ENCODE measurements at regions not wholly inside any gene's neighbourhood (a gene's known extent, or its start where the extent isn't known, plus 50 kb on each side); places are given as distances from the start of the nearest gene placed in this dataset.
A peak's percentile ranks its signal among the peaks of the same experiment; 100 is the strongest.

DNA sequence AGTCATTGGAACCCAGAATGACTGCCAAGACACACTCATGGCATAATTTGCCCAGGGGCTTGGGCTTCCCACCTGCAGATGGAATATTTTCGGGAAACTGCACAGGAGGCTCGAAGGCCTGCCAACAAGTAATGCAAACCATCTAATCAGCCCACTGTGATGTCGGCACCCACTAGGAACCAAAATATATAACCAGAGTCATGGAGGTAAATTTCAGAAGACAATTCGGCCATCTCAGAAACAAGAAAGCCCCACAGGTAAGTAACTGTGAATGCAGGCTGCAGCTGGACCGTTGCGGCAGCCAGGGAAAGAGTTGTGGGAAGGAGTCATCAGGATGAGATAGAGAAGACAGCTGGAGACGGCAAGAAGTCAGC lies 264.4 kb downstream of the SYK start:
- no peak for DNase-seq (ENCODE audit: low read depth in 4 of 4, low spot score in 1 of 4)

DNA sequence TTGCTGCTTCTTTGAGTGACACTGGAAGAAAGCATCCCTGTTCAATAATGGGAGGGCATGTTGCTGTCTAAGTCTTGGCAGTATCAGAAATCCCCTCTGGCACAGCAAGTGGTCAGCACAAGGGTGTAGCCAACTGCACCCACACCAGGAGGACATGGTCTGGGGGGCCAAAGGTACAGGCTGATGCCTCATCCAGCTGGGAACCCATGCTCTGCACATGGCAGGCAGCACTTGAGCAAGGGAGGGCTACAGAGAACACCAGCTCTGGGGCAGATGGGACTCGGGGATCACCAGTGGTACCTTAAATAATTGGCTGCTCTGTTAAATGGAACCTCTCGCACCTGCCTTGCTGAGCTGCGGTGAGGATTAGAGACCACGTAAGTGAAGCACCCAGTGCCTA lies 265.2 kb downstream of the SYK start:
- no peak for DNase-seq (ENCODE audit: low read depth in 4 of 4, low spot score in 1 of 4)

DNA sequence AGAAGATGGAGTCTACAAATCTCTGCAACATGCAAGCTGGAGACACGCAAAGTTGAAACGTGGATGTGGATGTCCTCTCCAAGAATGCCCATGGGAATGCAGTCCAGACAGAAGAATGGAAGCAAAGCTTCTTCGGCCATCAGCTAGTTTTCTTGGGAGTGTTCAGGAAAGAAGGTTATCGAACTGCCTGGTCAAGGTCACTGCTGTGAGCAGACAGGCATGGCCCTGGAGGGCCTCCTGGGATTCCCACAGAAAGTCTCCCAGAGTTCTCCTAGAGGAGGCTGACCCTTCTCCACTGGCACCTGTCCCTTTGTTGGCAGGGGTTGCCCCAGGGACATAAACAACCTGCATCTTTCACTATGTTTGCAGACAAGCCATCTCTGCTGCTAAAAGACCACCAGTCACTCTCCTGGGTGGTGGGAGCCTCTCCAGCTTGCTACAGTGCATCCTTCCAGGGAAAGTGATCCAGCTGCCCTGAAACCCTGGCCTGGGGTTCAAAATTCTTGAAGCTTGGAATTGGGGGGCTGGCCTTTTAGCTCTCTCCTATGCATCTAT lies 265.8 kb downstream of the SYK start:
- no peak for DNase-seq (ENCODE audit: low read depth in 4 of 4, low spot score in 1 of 4)

DNA sequence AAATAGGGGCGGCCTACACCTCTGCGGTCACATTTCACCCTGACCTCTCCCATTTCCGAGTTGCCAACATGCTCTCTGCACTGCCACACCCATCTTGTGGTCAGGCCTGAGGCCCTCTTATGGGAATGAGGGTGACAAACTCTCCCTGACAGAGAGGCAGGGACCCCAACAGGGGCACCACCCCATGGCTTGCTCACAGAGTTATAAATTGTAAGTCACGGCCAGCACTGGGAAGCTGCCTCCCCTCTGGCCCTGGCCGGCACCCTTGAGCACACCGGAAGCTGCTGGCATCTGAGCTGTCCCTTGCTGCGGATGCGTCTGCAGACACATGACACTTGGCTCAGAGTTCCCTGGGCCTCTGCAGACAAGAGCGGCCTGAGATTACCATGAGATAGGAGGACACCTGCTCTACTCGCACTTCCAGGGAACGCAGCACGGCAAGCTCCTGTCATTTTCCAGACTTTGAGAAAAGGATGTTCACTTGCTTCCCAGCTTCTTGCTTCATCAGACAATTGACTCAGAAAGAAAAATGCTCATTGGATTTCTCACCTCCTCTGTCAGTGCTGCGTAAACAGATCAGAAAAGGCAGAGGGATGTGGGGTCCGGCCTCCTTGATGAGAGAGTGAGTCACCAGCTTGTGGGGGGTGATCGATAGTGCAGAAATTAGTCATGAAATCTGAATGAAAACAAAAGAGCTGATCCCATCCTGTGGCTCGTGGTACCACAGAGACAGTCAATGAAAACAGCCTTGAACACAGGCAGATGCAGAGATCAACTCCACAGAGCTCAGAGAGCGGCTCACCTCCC lies 269.8 kb downstream of the SYK start:
- peak; percentile 26 to 74 (median 37) for DNase-seq (ENCODE audit: low read depth in 4 of 4, low spot score in 1 of 4)

DNA sequence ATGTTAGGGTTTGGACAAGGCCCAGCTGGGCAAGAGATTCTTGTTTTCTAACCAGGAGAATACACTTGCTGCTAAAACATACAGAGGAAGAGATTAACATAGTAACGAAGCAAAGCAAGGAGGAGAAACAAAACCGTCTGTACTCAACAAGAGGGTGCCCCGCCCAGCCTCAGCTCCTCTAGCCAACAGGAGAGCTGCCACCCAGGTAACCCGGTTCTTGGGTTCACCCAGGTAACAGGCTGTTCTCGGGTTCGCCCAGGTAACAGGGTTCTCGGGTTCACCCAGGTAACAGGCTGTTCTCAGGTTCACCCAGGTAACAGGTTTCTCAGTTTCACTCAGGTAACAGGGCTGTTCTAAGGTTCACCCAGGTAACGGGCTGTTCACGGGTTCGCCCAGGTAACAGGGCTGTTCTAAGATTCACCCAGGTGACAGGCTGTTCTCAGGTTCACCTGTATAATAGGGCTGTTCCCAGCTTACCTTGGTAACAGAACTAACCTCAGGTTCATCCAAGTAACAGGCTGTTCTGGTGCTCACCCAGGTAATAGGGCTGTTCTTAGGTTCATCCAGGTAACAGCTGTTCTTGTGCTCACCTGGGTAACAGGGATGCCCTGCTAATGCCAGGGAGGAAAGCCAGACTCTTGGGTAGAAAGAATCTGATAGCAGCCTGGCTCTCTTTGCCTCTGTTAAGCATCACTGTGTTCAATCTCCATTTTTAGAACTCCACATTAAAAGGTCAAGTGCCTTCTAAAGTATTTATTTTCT lies 271.6 kb downstream of the SYK start:
- no peak for DNase-seq (ENCODE audit: low read depth in 4 of 4, low spot score in 1 of 4)

DNA sequence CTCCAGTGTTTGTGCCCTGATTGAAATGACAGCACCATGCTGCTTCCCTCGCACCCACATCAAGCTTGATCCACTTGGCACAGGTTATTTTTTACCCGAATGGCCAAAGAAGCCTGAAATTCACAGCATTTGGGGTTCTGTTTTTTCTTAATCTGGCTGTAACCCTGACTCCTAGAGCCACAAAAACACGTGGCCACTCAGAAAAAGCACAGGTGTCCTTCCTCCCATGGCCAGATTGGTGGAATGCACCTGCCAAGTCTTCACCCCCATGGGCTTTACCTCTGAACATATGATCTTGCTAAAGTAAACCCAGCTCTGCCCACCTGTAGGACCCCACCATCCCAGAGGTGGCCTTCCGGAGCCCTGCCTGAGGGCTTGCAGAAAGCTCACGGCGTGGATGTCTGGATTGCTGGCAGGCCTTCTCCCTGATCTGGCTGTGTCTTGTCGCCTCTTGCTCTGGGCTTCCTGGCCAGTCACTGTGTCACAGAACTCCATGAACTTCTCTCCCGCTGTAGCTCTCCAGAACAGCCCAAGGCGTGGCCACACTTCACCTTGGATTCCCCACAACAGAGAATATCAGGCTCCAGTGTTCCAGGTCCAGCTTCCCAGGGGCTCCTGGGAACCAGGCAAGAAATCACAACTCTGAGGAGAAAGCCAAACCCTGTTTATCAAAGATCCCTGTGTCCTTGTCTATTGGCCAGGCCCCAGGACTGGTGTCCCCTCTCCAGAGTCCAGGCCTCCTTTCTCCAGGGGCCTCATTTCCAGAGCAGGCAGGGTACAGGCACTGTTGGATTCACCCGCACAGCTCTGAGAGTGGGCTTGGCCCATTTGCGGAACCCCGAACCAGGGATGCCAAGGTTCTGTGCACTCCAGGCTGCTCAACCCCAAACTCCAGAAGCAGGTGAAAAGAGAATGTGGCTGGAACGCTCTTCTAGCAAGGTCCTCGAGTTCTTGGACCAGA lies 272.5 kb downstream of the SYK start:
- no peak for DNase-seq (ENCODE audit: low read depth in 4 of 4, low spot score in 1 of 4)

DNA sequence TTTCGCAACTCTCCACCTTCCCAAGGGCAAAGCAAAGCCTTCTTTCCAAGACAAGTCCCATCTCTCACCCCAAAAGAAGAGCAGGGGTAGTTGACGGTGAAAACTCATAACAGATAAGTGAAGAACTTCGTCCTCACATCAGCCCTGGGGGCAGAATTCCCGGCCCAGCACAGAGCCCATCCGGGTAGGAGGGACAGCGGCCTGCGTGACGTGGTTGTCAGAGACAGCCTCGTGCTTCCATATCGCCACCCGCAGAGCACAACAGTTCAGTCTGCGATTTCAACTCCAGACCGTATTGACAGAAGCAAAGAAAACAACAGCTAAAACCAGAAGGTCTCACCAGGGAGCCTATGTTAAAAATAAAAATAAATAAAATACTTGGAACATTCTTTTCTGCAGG lies 273.2 kb downstream of the SYK start:
- DNase-seq (ENCODE audit: low read depth in 4 of 4, low spot score in 1 of 4) = no peak

DNA sequence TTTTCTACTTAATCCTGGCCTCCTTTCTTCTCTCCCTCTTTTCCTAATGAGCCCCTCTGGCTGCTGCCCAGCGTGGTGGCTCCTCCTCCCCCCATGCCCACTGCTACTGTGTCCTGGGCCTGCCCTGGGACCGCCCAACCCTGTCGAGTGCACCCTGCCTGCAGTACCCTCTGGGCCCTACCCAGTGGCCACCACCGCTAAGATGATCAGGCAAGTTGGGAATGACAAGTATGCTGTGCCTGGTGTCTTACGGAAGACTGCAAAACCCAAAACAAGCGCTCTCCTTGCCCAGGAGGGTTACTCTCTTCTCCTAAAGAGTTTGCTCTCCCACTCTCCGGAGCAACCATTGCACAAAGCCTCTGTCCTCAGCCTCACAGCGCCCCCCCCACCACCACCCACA lies 273.7 kb downstream of the SYK start:
- no peak for DNase-seq (ENCODE audit: low read depth in 4 of 4, low spot score in 1 of 4)

DNA sequence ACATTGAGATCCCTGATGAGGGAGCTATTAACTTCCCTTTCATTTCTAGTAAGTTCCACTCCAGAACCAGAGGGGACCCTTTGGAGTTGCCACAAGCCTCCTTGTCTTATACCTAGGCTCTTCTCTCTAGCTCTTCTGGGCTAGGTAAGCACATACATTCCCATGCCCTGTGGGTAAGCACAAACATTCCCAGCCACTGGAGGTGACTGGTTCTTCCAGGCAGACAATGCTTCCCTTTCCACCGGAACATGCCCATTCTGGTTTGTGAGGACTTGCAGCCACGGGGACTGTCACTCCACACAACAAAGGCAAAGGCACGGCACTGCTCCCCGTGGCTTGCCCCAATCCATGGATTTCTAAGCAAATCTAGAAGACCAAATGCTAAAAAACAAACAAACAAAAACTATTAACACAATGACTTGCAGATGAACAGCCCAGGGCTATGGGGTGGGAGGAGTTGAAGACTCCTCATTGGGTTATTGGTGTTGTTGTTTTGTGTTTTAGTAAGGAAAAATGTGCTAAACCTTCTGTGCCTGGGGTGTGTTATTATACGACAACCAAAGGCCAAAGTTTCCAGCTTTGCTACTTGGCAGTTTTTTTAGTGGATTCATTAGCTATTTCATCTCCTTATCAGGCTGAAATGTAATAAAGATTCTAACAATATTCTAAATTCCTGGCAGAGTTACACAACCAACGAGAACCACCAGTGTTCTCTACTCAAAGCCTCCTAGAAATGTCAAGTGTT lies 276.2 kb downstream of the SYK start:
- DNase-seq (ENCODE audit: low read depth in 4 of 4, low spot score in 1 of 4) = no peak

DNA sequence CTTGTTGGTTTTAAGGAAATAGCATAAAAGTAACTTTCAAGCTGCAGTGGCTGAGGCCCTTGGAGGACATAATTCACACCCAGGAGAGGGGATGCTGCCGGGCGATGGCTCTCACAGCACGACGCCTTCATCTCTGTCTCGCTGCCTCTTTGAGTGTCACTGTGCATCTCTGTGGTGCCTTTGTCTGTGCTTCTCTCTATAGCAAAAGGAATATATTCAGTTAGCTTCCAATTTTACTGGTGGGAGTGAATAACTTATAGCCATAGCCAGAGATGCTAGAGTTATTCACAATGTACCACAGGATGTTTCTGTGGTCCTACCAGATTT lies 276.7 kb downstream of the SYK start:
- DNase-seq (ENCODE audit: low read depth in 4 of 4, low spot score in 1 of 4) = no peak

DNA sequence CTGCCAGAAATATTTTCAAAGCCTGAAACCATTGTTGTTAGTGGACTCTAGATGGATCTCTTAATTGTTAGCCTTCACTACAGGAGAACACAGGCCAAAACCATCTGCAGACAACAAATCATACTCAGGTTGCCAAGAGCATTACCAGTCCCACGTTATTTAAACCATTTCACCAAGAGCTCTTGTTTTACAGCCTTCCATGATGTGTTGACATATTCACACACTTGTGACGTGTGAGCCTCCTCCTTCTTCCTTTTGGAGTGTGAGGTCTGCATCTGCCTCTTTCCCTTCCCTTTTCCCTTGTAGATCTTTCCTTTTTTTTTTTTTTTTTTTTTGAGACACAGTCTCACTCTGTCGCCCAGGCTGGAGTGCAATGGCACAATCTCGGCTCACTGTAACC lies 279.0 kb downstream of the AUH start:
- no peak for DNase-seq (ENCODE audit: low read depth in 4 of 4, low spot score in 1 of 4)

DNA sequence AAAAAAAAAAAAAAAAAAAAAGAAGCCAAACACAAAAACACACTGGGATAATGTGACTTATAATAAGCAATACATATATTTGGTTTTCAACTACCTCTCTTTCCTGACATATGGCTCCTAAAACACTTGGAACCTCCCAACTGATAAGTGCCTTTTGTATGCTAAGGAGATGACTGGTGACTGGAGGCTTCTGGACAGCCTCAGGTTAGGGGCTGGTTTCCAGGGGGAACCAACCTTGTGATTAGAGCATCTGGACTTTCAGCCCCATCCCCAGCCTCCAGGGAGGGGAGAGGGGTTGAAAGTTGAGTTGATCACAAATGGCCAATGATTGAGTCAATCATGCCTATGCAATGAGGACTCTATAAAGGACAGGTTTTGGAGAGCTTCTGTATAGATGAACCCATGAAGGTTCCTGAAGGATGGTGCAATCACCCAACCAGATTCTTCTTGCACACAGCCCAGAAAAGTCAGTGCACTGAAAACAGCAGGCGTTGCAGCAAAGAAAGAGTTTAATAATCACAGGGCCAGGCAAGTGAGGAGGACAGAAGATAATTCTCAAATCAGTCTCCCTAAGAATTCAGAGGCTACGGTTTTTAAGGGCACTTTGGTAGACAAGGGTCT lies 276.7 kb downstream of the AUH start:
- no peak for DNase-seq (ENCODE audit: low read depth in 4 of 4, low spot score in 1 of 4)

DNA sequence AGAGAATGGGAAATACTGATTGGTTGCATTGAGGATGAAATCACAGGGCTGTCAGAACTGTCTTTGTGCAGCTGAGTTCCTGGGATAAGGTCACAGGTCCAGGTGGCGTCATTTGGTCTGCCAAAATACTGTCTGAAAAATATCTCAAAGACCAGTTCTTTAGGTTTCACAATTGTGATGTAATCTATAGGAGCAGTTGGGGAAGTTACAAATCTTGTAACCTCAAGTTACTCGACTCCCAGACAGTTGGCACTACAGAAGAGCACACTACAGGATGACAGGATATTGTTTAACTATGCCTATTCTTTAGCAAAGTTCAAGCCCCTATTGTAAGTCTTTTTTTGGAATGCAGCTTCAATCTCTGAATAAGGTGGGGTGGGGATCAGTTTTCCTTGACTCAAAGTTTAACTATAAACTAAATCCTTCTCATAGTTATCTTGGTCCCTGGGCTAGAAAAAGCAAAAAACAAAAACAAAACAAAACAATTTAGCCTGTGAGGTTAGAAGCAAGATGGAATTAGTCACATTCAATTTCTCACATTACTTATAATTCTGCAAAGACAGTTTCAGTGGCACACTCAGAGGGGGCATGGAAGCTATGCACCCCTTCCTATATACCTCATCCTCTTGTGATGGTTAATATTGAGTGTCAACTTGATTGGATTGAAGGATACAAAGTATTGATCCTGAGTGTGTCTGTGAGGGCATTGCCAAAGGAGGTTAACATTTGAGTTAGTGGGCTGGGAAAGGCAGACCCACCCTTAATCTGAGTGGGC lies 276.0 kb downstream of the AUH start:
- no peak for DNase-seq (ENCODE audit: low read depth in 4 of 4, low spot score in 1 of 4)

DNA sequence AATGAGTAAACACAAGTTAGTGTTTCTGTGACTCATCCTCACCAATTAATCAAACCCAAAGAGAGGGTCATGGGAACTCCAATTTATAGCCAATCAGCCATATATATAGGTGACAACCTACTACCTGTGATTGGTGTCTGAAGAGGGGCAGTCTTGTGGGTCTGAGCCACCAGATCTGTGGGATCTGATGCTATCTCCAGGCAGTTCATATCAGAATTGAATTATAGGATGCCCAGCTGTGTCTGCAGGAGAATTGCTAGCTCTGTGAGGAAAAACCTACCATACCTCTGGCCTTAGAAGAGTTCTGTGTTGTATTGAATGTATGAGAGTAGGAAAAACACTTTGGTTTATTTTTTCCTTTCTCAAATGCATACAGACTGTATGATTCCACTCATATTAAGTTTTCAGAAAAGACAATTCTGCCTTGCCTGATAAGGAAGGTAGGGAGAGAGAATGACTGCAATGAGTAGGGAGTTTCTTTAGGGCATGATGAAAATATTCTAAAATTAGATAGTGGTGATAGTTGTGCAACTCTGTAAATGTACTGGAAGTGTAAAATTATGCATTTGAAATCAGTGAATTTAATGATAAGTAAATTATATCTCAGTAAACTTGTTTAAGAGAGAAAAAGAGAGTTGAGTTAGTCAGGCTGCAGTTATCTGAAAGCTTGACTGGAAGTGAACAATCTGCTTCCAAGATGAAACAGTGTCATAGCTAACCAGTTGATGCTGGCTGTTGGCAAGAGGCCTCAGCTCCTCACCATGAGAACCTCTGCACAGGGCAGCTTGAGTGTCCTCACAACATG lies 274.9 kb downstream of the AUH start:
- no peak for DNase-seq (ENCODE audit: low read depth in 4 of 4, low spot score in 1 of 4)

DNA sequence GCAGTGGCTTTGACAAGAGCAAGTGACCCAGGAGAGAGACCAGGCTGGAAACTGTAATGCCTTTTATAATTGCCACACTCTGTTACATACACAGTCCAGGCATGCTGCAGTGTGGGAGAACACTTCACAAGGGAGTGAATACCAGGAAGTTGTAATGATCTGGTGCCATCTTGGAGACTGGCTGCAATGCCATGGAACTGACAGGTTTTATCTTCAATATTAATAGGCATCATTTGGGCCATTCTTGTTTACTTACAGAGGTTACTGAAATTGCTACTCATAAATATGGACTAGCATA lies 274.3 kb downstream of the AUH start:
- DNase-seq (ENCODE audit: low read depth in 4 of 4, low spot score in 1 of 4) = no peak

DNA sequence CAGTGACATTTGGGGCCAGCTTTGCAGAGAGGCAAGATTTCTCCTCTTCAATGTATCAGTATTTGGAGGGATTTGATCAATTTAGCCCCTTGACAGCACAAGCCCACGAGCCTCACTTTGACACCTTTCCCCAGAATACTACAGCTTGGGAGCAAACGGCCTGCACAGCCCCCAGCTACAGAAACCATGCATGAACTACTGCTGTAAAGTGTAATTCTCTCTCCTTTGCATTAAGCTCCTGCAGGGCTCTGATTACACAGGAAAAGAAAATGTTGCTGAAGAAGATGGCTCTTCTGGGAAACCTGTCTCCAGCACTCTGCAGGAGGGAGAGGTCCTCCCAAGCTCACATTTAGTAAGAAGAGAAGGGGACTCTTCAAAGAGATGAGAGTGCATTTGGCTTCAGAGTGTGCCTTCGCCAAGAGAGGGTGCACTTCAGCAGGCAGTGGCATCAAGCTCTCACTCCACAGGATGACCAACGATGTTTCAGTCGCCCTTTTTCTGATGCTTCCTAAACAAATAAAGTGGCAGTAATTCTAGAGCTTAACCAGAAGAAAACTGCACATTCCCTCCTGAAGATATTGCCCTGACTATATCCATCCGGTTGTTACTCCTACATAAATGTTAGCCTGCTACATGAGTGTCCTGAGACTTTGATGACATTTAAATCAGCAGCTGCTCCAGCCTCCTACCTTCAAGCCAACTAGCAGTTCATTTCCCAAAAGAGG lies 272.2 kb downstream of the AUH start:
- DNase-seq (ENCODE audit: low read depth in 4 of 4, low spot score in 1 of 4) = no peak

DNA sequence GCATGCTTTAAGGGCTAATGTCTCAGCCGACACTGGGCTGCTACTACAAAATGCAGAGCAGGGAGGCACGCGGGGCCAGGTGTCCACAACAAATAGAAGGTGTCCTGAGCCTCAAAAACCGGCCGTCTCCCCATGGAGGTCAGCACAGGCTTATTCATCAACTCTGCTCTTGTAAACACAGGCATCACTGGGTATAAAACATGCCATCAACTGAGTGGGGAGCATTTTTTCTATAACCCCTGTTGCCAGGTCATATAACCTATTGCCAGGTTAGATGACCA lies 271.6 kb downstream of the AUH start:
- DNase-seq (ENCODE audit: low read depth in 4 of 4, low spot score in 1 of 4) = no peak

DNA sequence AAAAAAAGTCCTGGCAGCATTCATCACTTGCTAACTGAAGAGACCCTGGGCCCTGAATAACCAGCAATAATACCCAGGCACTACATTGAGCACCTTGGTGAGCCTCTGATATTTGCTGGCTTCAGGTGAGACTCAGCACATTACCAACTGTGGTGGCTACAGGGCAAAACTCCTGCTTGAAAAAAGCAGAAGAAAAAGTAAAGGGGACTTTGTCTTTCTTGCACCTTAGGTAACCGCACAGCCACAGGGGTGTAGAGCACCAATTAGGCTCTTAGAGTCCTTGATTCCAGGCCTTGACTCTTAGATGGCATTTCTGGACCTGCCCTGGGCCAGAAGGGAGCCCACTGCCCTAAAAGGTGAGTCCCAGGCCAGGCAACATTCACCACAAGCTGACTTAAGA lies 269.5 kb downstream of the AUH start:
- no peak for DNase-seq (ENCODE audit: low read depth in 4 of 4, low spot score in 1 of 4)
